ENCODE measurements at regions not wholly inside any gene's neighbourhood (a gene's known extent, or its start where the extent isn't known, plus 50 kb on each side); places are given as distances from the start of the nearest gene placed in this dataset.

DNA sequence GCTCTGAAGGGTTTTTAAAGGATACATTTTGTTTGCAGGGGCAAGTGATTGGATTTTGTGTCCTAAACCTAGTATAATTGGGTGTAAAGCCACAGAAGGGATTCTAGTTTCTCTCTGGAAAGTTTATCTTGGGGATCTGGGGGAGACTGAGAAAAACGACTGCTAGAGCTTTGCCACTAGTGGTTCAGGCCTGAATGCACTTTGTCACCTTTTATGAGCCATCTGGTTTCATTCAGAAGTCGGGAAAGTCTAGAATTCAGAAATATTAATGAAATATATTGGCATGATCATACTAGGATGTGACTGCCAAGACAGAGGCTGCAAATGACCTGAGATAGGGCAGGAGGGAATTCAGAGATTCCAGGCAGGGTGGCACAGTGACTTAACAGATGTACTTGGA lies 111.5 kb upstream of the KCNK2 start:
- Histone ChIP-seq H3K36me3 (no peaks in the 10 kb centered on the region), H3K4me1 (no peaks in the 10 kb centered on the region), H3K9me3 (no peaks in the 10 kb centered on the region), H3K4me3 (no peak overlapping the region), H3K27me3 (no peaks in the 10 kb centered on the region), H3K27ac (no peak overlapping the region)
- intact Hi-C loops (cut with DNase I), result no loop called here
- TF ChIP-seq, protein P1, sequence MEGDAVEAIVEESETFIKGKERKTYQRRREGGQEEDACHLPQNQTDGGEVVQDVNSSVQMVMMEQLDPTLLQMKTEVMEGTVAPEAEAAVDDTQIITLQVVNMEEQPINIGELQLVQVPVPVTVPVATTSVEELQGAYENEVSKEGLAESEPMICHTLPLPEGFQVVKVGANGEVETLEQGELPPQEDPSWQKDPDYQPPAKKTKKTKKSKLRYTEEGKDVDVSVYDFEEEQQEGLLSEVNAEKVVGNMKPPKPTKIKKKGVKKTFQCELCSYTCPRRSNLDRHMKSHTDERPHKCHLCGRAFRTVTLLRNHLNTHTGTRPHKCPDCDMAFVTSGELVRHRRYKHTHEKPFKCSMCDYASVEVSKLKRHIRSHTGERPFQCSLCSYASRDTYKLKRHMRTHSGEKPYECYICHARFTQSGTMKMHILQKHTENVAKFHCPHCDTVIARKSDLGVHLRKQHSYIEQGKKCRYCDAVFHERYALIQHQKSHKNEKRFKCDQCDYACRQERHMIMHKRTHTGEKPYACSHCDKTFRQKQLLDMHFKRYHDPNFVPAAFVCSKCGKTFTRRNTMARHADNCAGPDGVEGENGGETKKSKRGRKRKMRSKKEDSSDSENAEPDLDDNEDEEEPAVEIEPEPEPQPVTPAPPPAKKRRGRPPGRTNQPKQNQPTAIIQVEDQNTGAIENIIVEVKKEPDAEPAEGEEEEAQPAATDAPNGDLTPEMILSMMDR (IDR thresholded peaks at IDR 0.05), result no peak
- DNase-seq, result no peak
- no peak for ATAC-seq

DNA sequence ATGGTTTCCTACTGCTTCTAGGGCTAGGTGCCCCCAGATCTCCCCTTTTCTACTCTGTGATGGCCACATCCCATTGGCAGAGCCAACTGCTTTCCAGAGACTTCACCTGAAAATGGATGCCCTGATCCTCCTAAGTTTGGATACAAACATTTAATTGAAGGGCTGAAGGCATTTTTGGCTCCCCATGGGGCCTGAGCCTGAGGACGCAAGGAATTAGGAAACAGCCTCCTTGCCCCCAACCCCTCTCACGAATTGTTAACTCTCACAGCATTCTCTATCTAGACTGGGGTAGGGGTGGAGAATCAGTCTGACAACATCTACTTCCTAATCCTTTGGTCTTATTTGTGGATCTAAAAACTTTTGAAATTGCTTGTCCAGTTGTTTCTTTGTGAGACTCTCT lies 108.5 kb upstream of the KCNK2 start:
- no peaks in the 10 kb centered on the region for H3K4me1 ChIP-seq
- H3K36me3 ChIP-seq, result no peaks in the 10 kb centered on the region
- TF ChIP-seq, protein P1 (IDR thresholded peaks at IDR 0.05), result no peak
- H3K9me3 ChIP-seq, result no peaks in the 10 kb centered on the region
- intact Hi-C loops (cut with DNase I), result no loop called here
- no peak overlapping the region for H3K4me3 ChIP-seq
- DNase-seq (no peak), ATAC-seq (no peak)
- no peak overlapping the region for H3K27ac ChIP-seq
- no peaks in the 10 kb centered on the region for H3K27me3 ChIP-seq

DNA sequence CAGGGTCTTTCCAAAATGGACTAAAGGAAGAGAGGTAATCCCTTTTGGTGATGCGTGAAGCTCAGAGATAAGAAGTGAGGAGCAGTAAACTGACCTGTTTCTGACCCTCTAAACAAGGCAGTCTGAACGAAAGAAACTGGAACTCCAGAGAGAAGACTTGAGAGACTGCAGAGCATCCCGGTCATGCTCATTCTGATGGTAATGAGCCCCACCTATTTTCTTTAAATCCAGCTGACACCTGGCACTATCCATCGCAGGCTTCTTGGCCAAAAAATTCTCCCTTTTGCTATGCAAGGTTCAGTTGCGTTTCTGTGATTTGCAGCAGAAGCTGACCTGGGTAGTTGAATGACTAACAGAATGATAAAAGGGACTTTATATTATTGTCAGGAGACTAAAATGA lies 105.9 kb upstream of the KCNK2 start:
- Histone ChIP-seq H3K36me3 (no peaks in the 10 kb centered on the region), H3K9me3 (no peaks in the 10 kb centered on the region), H3K4me1 (no peaks in the 10 kb centered on the region), H3K27me3 (no peaks in the 10 kb centered on the region), H3K4me3 (no peak overlapping the region), H3K27ac (no peak overlapping the region)
- ATAC-seq, result no peak
- no peak for DNase-seq
- intact Hi-C loops (cut with DNase I), result no loop called here
- TF ChIP-seq, protein P1 (IDR thresholded peaks at IDR 0.05), result no peak

DNA sequence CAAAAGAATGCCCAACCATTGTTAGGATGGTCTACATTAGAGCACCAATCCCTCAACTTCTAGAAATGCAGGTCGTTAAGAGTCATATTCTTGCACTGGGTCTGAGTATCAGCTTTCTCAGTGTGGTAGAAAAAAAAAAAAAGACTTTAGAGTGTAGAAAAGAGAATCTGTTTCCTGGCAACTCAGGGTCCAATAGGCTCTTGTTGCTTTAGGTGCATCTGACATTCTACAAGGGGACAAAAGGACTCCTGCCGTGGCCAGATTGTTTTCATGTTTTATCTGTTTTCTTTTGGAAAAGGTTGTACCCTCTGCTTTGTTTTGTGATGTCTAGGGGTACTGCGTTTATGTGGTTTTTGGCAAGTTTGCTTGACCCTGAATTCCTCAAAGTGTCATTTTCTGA lies 105.4 kb upstream of the KCNK2 start:
- Histone ChIP-seq H3K4me3 (no peak overlapping the region), H3K27me3 (no peaks in the 10 kb centered on the region), H3K9me3 (no peaks in the 10 kb centered on the region), H3K4me1 (no peaks in the 10 kb centered on the region), H3K36me3 (no peaks in the 10 kb centered on the region), H3K27ac (no peak overlapping the region)
- intact Hi-C loops (cut with DNase I), result no loop called here
- DNase-seq (no peak), ATAC-seq (no peak)
- TF ChIP-seq, protein P1 (IDR thresholded peaks at IDR 0.05), result no peak

DNA sequence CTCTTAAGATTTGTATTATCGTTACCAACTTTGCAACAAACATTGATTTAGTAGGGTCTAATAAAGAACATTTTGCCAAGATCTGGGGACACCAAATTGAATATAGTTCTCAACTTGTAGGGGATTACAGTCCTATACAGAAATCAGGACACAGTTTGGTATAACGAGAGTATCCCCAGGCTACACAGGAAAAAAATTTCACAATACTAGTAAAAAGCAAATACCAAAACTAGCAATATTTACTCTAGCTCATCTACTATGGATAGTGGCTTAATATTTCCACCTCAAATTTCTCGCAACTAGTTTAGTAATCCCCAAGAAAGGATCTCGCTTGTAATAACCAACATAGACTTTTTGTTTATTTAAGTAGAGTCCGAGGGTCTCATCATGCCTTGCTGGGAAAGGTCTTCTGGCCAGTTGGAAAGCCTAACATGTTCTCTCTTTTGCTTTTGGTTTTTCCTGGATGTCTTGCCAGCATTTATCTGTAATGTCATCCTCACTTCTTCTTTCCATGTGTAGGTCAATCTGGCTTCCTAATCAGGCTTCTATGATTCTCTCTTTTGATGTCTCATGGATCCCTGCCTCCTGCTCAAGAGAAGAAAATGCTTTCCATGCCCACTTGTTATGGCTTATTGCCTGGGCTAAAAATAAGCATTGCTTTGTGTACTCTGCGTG lies 104.7 kb upstream of the KCNK2 start:
- Histone ChIP-seq H3K36me3 (no peaks in the 10 kb centered on the region), H3K27ac (no peak overlapping the region), H3K27me3 (no peaks in the 10 kb centered on the region), H3K9me3 (no peaks in the 10 kb centered on the region), H3K4me3 (no peak overlapping the region), H3K4me1 (no peaks in the 10 kb centered on the region)
- no peak for ATAC-seq
- TF ChIP-seq, protein P1 (IDR thresholded peaks at IDR 0.05), result no peak
- DNase-seq, result no peak
- intact Hi-C loops (cut with DNase I), result no loop called here

DNA sequence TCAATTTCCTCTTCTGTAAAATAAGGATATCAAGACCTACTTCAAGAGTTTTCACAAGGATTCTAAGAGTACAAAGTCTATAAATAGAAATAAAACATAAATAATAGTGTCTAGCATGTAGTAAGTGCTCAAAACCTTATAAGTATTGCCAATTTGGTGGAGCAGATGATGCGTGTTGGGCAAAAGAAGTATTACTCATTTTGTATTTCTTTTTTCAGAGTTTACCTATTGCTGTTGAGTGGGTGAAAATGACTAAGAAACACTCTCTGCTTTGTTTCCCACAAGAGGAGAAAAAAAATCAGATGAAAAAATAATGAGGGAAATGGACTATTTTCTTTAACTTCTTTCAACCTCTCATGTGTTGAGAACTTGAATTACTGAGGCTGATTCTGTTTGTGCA lies 103.3 kb upstream of the KCNK2 start:
- Histone ChIP-seq H3K4me1 (no peaks in the 10 kb centered on the region), H3K27me3 (no peaks in the 10 kb centered on the region), H3K36me3 (no peaks in the 10 kb centered on the region), H3K27ac (no peak overlapping the region), H3K4me3 (no peak overlapping the region), H3K9me3 (no peaks in the 10 kb centered on the region)
- ATAC-seq (no peak), DNase-seq (no peak)
- TF ChIP-seq, protein P1 (IDR thresholded peaks at IDR 0.05), result no peak
- intact Hi-C loops (cut with DNase I), result no loop called here

Data from upper lobe of right lung (tissue), 1 donor.